DND-41 (cell line): ENCODE measurements at regions not wholly inside any gene's neighbourhood (a gene's known extent, or its start where the extent isn't known, plus 50 kb on each side); places are given as distances from the start of the nearest gene placed in this dataset.

Source experiments
- ATAC-seq: fragments of 200-7000 bp; cut with Tn5 transposase; 3 replicates; pipeline ENCODE4 v1.9.1; 2021; ENCODE audit warnings: low read depth; ENCODE audit not compliant: insufficient read depth
- DNase-seq: peaks from one replicate; pipeline ENCODE4 v3.0.0-alpha.2; 2020
- H2AFZ ChIP-seq: 2 replicates; pipeline ENCODE4 v1.6.0; 2012; ENCODE audit warnings: low read depth, low read length
- H3K27ac ChIP-seq: 2 replicates; pipeline ENCODE4 v1.5.1; 2012; ENCODE audit warnings: low read length, inconsistent platforms
- H3K27me3 ChIP-seq: fragments of 200-600 bp; sonication (generic); 2 replicates; pipeline ENCODE4 v1.6.0; 2012; ENCODE audit warnings: low read length, mild to moderate bottlenecking, inconsistent platforms; ENCODE audit not compliant: insufficient read depth, poor library complexity
- H3K36me3 ChIP-seq: 2 replicates; pipeline ENCODE4 v1.5.1; 2012; ENCODE audit warnings: low read length, inconsistent platforms; ENCODE audit not compliant: insufficient read depth
- H3K4me1 ChIP-seq: 2 replicates; pipeline ENCODE4 v1.5.1; 2012; ENCODE audit warnings: mild to moderate bottlenecking, low read length; ENCODE audit not compliant: insufficient read depth
- H3K4me2 ChIP-seq: 2 replicates; pipeline ENCODE4 v1.6.0; 2012; ENCODE audit warnings: mild to moderate bottlenecking, moderate library complexity, low read length, inconsistent platforms; ENCODE audit not compliant: insufficient read depth
- H3K4me3 ChIP-seq, 2 experiments: fragments of 200-600 bp in 1 of 2; shearing (Covaris generic) in 1 of 2; 2 replicates each; pipeline ENCODE4 v1.5.1; 2012 to 2016; ENCODE audit warnings: inconsistent platforms in 2 of 2, low read length in 2 of 2, mild to moderate bottlenecking in 2 of 2, low read depth in 1 of 2, moderate library complexity in 1 of 2
- H3K79me2 ChIP-seq: 2 replicates; pipeline ENCODE4 v1.6.0; 2012; ENCODE audit warnings: low read length, inconsistent platforms; ENCODE audit not compliant: insufficient read depth
- H3K9ac ChIP-seq: 2 replicates; pipeline ENCODE4 v1.6.0; 2012; ENCODE audit warnings: low read depth, mild to moderate bottlenecking, inconsistent platforms, low read length, moderate library complexity
- H3K9me3 ChIP-seq: 2 replicates; pipeline ENCODE4 v1.5.1; 2012; ENCODE audit warnings: low read length, moderate library complexity, mild to moderate bottlenecking, inconsistent platforms; ENCODE audit not compliant: insufficient read depth, severe bottlenecking
- H4K20me1 ChIP-seq: 2 replicates; pipeline ENCODE4 v1.6.0; 2012; ENCODE audit warnings: low read length; ENCODE audit not compliant: insufficient read depth
- CTCF ChIP-seq: IDR thresholded peaks from 2 replicates; pipeline ENCODE4 v1.5.1; 2012; ENCODE audit warnings: borderline replicate concordance, low read length, moderate library complexity, mild to moderate bottlenecking; ENCODE audit not compliant: poor library complexity, severe bottlenecking; ENCODE audit errors: extremely low read depth
- EZH2 ChIP-seq: IDR thresholded peaks from 3 replicates; pipeline ENCODE4 v1.6.1; 2012; ENCODE audit warnings: borderline replicate concordance, low read depth, mild to moderate bottlenecking, moderate library complexity, low read length, inconsistent platforms; ENCODE audit not compliant: severe bottlenecking

GRCh38 chr5:167696558-167697314, 594.7 kb upstream of the WWC1 start:
- DNase-seq = no peak
- no peak overlapping the region for H2AFZ ChIP-seq
- H3K4me1 ChIP-seq = no peaks in the 10 kb centered on the region
- H3K27ac ChIP-seq = no peak overlapping the region
- no peaks in the 10 kb centered on the region for H3K27me3 ChIP-seq
- H3K4me3 ChIP-seq = no peak overlapping the region
- H3K9ac ChIP-seq = no peak overlapping the region
- H3K4me2 ChIP-seq = no peak overlapping the region
- no peaks in the 10 kb centered on the region for H3K9me3 ChIP-seq
- no peaks in the 10 kb centered on the region for H4K20me1 ChIP-seq
- H3K36me3 ChIP-seq = no peaks in the 10 kb centered on the region
- H3K79me2 ChIP-seq = no peaks in the 10 kb centered on the region
- no peak for ATAC-seq
- TF ChIP-seq CTCF = no peak
- TF ChIP-seq EZH2 = no peak

- Histone ChIP-seq H3K9me3 (no peaks in the 10 kb centered on the region), H3K4me3 (no peak overlapping the region), H3K4me2 (no peak overlapping the region), H3K79me2 (no peaks in the 10 kb centered on the region), H3K4me1 (no peaks in the 10 kb centered on the region), H4K20me1 (no peaks in the 10 kb centered on the region), H3K27me3 (no peaks in the 10 kb centered on the region), H3K9ac (no peak overlapping the region), H3K27ac (no peak overlapping the region), H2AFZ (no peak overlapping the region), H3K36me3 (no peaks in the 10 kb centered on the region)
- DNase-seq (no peak), ATAC-seq (no peak)
- TF ChIP-seq CTCF (no peak), EZH2 (no peak)
These were observed 592.0 kb upstream of the WWC1 start for GRCh38 chr5:167699432-167699831.

GRCh38 chr5:167701051-167701450, 590.4 kb upstream of the WWC1 start:
- DNase-seq (no peak), ATAC-seq (no peak)
- no peaks in the 10 kb centered on the region for H3K4me1 ChIP-seq
- H4K20me1 ChIP-seq = no peaks in the 10 kb centered on the region
- no peak overlapping the region for H3K27ac ChIP-seq
- H2AFZ ChIP-seq = no peak overlapping the region
- no peaks in the 10 kb centered on the region for H3K79me2 ChIP-seq
- no peaks in the 10 kb centered on the region for H3K27me3 ChIP-seq
- H3K4me2 ChIP-seq = no peak overlapping the region
- no peak overlapping the region for H3K9ac ChIP-seq
- H3K9me3 ChIP-seq = no peaks in the 10 kb centered on the region
- H3K4me3 ChIP-seq = no peak overlapping the region
- no peak for TF ChIP-seq EZH2
- TF ChIP-seq CTCF = no peak
- no peaks in the 10 kb centered on the region for H3K36me3 ChIP-seq

- H2AFZ ChIP-seq = no peak overlapping the region
- no peak for ATAC-seq
These were observed 589.4 kb upstream of the WWC1 start for GRCh38 chr5:167702014-167702413.

More at GRCh38 chr5:167702014-167702413, 589.4 kb upstream of the WWC1 start:
- DNase-seq = no peak
- Histone ChIP-seq H3K4me3 (no peak overlapping the region), H4K20me1 (no peaks in the 10 kb centered on the region), H3K79me2 (no peaks in the 10 kb centered on the region), H3K36me3 (no peaks in the 10 kb centered on the region), H3K9me3 (no peaks in the 10 kb centered on the region), H3K27ac (no peak overlapping the region), H3K27me3 (no peaks in the 10 kb centered on the region), H3K4me1 (no peaks in the 10 kb centered on the region), H3K4me2 (no peak overlapping the region), H3K9ac (no peak overlapping the region)
- TF ChIP-seq CTCF = no peak
- TF ChIP-seq EZH2 = no peak
